Stomach (tissue), 4 donors: ENCODE measurements at regions not wholly inside any gene's neighbourhood (a gene's known extent, or its start where the extent isn't known, plus 50 kb on each side); places are given as distances from the start of the nearest gene placed in this dataset.

Experiments used
- POLR2A ChIP-seq, 4 donors: fragments of 450-650 bp; IDR thresholded peaks; one replicate each; pipeline ENCODE4 v1.6.1; 2016; ENCODE audit warnings: antibody characterized with exemption in 4 of 4, control low read depth in 2 of 4, mild to moderate bottlenecking in 1 of 4, moderate library complexity in 1 of 4
- TF ChIP-seq, protein P1 (sequence below), 7 experiments: fragments of 450-650 bp in 4 of 7; fragments of 200-600 bp in 3 of 7; sonication (generic) in 3 of 7; IDR thresholded peaks; one replicate each; pipeline ENCODE4 v1.5.1; 2016 to 2019; ENCODE audit warnings: antibody characterized with exemption in 7 of 7, control low read depth in 2 of 7, mild to moderate bottlenecking in 1 of 7

GRCh38 chr3:28915741-28916500 is 364.9 kb upstream of the RBMS3 start:
- no peak for TF ChIP-seq POLR2A (IDR thresholded peaks at IDR 0.05)
- TF ChIP-seq, protein P1, sequence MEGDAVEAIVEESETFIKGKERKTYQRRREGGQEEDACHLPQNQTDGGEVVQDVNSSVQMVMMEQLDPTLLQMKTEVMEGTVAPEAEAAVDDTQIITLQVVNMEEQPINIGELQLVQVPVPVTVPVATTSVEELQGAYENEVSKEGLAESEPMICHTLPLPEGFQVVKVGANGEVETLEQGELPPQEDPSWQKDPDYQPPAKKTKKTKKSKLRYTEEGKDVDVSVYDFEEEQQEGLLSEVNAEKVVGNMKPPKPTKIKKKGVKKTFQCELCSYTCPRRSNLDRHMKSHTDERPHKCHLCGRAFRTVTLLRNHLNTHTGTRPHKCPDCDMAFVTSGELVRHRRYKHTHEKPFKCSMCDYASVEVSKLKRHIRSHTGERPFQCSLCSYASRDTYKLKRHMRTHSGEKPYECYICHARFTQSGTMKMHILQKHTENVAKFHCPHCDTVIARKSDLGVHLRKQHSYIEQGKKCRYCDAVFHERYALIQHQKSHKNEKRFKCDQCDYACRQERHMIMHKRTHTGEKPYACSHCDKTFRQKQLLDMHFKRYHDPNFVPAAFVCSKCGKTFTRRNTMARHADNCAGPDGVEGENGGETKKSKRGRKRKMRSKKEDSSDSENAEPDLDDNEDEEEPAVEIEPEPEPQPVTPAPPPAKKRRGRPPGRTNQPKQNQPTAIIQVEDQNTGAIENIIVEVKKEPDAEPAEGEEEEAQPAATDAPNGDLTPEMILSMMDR (IDR thresholded peaks at IDR 0.05): no peak
